ENCODE measurements at regions not wholly inside any gene's neighbourhood (a gene's known extent, or its start where the extent isn't known, plus 50 kb on each side); places are given as distances from the start of the nearest gene placed in this dataset.

DNA sequence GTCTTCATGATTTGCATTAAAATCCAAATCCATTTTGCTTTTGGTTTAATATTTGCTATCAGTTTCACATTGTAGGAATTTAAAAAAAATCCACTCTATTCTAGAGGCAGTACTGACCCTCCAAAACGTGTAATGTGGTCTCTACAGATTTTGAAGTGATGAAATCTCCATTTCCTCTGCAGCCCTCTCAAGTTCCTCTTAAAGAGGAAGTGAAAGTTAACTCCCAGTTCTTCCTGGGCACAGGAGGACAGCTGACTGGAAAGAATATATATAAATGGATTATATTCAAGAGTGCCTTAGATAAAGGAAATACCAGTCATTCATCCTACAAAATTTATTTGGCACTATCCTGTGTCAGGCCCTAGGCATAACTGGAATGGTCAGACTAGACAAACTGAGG lies 83.5 kb upstream of the PLCL2 start:
- dilution Hi-C loops (cut with MboI; ENCODE audit: extremely low pct_ligation_motif_present, low sequenced_read_pairs): no loop called here
- intact Hi-C loops (cut with micrococcal nuclease): no loop called here
- Histone ChIP-seq H3K27me3 (ENCODE audit: control insufficient read depth in 2 of 2, insufficient read depth in 2 of 2, low read length in 2 of 2) (peaks cover 2 to 4% of the 10 kb centered on the region in 2 experiments), H3K36me3 (ENCODE audit: control insufficient read depth in 2 of 2, extremely low read depth in 1 of 2, insufficient read depth in 2 of 2, low read length in 2 of 2) (no peaks in the 10 kb centered on the region), H4K20me1 (replicated peaks; ENCODE audit: control insufficient read depth, extremely low read depth, insufficient read depth, low read length) (no peaks in the 10 kb centered on the region), H3K9ac (replicated peaks; ENCODE audit: extremely low read depth, insufficient read depth, low read length) (no peak overlapping the region), H3K27ac (ENCODE audit: insufficient read depth, low read depth, low read length) (no peak overlapping the region), H3K79me2 (ENCODE audit: control insufficient read depth, insufficient read depth, low read length) (no peaks in the 10 kb centered on the region), H3K4me3 (replicated peaks in 1 of 3; ENCODE audit: insufficient read depth in 1 of 3, low read depth in 1 of 3, low read length in 3 of 3) (no peak overlapping the region), H3K4me1 (ENCODE audit: control insufficient read depth, extremely low read depth, insufficient read depth, low read length) (no peaks in the 10 kb centered on the region), H3K9me3 (replicated peaks; ENCODE audit: control insufficient read depth, insufficient read depth, low read length) (no peaks in the 10 kb centered on the region), H3K9me1 (replicated peaks; ENCODE audit: control insufficient read depth, extremely low read depth, insufficient read depth, low read length) (no peaks in the 10 kb centered on the region), H3K4me2 (ENCODE audit: insufficient read depth, low read length) (no peak overlapping the region), H2AFZ (ENCODE audit: low read depth, low read length) (no peak overlapping the region)
- POLR2A ChIA-PET: no interaction called here
- CTCF ChIA-PET: interaction anchor here (1.1 kb wide), 1 partner anchor 27 kb away, joined by 5 read pairs; no protein-coding TSS in a partner anchor
- BruUV-seq (replicated peaks): no TSS peak
- DNase-seq (ENCODE audit: low read depth, low spot score) (no peak), FAIRE-seq (no peak)
- TF ChIP-seq GATA2 (IDR thresholded peaks at IDR 0.05; ENCODE audit: insufficient read depth, insufficient read length, low read depth, low read length) (no peak), EZH2 (IDR thresholded peaks at IDR 0.05; ENCODE audit: borderline replicate concordance, low read depth, low read length, severe bottlenecking) (no peak), MYC (IDR thresholded peaks at IDR 0.05; ENCODE audit: low read depth, low read length) (no peak), JUN (IDR thresholded peaks at IDR 0.05; ENCODE audit: borderline replicate concordance, insufficient read depth, insufficient read length, low read depth) (no peak), POLR2A (IDR thresholded peaks at IDR 0.05; ENCODE audit: low read depth, low read length) (no peak)
- TF ChIP-seq, protein P1, sequence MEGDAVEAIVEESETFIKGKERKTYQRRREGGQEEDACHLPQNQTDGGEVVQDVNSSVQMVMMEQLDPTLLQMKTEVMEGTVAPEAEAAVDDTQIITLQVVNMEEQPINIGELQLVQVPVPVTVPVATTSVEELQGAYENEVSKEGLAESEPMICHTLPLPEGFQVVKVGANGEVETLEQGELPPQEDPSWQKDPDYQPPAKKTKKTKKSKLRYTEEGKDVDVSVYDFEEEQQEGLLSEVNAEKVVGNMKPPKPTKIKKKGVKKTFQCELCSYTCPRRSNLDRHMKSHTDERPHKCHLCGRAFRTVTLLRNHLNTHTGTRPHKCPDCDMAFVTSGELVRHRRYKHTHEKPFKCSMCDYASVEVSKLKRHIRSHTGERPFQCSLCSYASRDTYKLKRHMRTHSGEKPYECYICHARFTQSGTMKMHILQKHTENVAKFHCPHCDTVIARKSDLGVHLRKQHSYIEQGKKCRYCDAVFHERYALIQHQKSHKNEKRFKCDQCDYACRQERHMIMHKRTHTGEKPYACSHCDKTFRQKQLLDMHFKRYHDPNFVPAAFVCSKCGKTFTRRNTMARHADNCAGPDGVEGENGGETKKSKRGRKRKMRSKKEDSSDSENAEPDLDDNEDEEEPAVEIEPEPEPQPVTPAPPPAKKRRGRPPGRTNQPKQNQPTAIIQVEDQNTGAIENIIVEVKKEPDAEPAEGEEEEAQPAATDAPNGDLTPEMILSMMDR (IDR thresholded peaks at IDR 0.05; ENCODE audit: extremely low read depth in 1 of 2, insufficient read depth in 1 of 2, low read depth in 1 of 2, low read length in 2 of 2): no peak
- TF ChIP-seq, protein P2, sequence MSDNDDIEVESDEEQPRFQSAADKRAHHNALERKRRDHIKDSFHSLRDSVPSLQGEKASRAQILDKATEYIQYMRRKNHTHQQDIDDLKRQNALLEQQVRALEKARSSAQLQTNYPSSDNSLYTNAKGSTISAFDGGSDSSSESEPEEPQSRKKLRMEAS (IDR thresholded peaks at IDR 0.05; ENCODE audit: insufficient read depth, insufficient read length): no peak

Measured in endothelial cell of umbilical vein (primary cell).